Muscle layer of duodenum (tissue), 2 donors: ENCODE measurements at regions not wholly inside any gene's neighbourhood (a gene's known extent, or its start where the extent isn't known, plus 50 kb on each side); places are given as distances from the start of the nearest gene placed in this dataset.
"Not testable (repeated sequence)": the region's sequence is repeated elsewhere in the genome, so short reads cannot be mapped to it uniquely, and the experiment has no call there.

Source experiments
- H3K27ac ChIP-seq: one replicate; pipeline ENCODE4 v1.7.0; 2013; ENCODE audit warnings: mild to moderate bottlenecking, low read length
- H3K27me3 ChIP-seq: one replicate; pipeline ENCODE4 v1.7.0; 2013; ENCODE audit warnings: low read depth, mild to moderate bottlenecking, control low read depth, low read length
- H3K36me3 ChIP-seq, 2 donors: one replicate each; pipeline ENCODE4 v1.7.0; 2013; ENCODE audit warnings: low read length in 2 of 2, control low read depth in 1 of 2, mild to moderate bottlenecking in 1 of 2; ENCODE audit not compliant: insufficient read depth in 2 of 2, control insufficient read depth in 1 of 2
- H3K4me1 ChIP-seq, 2 donors: one replicate each; pipeline ENCODE4 v1.7.0; 2013; ENCODE audit warnings: low read length in 2 of 2, mild to moderate bottlenecking in 2 of 2, control low read depth in 1 of 2, moderate library complexity in 1 of 2; ENCODE audit not compliant: insufficient read depth in 2 of 2, control insufficient read depth in 1 of 2
- H3K4me3 ChIP-seq, 2 donors: one replicate each; pipeline ENCODE4 v1.7.0; 2013; ENCODE audit warnings: low read length in 2 of 2, low read depth in 1 of 2, mild to moderate bottlenecking in 1 of 2
- H3K9me3 ChIP-seq, 2 donors: one replicate each; pipeline ENCODE4 v1.7.0; 2013; ENCODE audit warnings: low read length in 2 of 2, control low read depth in 1 of 2, mild to moderate bottlenecking in 1 of 2; ENCODE audit not compliant: control insufficient read depth in 1 of 2
- donor health status: healthy.

DNA sequence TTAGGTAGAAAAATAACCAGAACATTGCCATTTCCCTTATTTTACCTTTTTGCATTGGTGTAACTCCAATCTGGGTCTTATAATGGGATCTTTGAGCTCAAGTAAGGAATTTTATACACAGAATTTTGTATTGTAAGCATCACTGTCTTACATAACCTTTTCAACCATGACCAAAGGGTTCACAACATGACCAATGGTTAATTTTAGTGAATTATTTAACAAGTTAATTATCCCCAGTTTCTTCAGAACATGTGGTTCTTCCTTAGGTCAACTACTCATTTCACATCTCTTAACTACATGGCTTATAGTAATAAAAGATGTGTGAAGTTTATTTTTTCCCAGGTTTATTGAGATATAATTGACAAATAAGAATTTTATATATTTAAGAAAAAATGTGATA is 74.2 kb upstream of the RHOBTB1 start:
- Histone ChIP-seq H3K4me3 (no peak overlapping the region), H3K9me3 (no peaks in the 10 kb centered on the region), H3K36me3 (no peaks in the 10 kb centered on the region), H3K4me1 (no peaks in the 10 kb centered on the region), H3K27me3 (no peaks in the 10 kb centered on the region), H3K27ac (no peak overlapping the region)

DNA sequence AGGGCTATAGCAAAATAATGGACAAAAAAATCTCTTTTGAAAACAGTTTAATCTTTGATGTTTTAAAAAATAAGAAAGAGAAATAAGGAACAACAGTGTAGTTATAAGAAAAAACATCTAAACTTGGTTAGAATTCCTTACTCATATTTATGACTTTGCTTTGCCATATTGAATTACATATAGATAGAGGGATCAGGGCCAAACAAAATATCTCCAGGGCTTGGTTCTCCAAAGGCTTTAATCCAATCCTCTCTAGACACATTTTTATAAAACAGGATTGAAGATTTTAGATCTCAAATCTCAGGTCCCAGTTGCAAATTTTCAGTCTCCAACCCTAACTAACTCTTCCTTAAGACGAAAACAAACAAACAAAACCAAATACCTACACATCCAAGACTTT is 72.6 kb upstream of the RHOBTB1 start:
- Histone ChIP-seq H3K4me3 (no peak overlapping the region), H3K27me3 (no peaks in the 10 kb centered on the region), H3K36me3 (no peaks in the 10 kb centered on the region), H3K4me1 (no peaks in the 10 kb centered on the region), H3K9me3 (no peaks in the 10 kb centered on the region), H3K27ac (no peak overlapping the region)

DNA sequence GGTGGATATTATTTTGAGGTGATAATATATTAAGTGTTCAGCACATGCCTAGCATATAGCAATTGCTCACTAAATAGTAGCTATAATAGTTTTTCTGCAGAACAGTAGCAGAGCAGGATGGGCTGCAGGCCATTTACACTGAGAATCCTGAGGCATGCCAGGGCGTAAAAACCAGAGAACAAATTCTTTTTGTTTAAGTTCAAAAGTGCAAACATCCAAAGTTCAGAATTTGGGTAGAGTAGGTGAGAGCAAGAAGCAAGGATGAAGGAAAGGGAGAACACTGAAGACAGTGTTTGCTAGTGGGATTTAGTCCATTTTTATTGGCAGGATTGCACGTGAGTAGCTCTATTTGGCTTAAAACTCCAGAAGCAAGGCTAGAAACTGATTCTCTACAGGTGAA is 72.0 kb upstream of the RHOBTB1 start:
- Histone ChIP-seq H3K27me3 (no peaks in the 10 kb centered on the region), H3K9me3 (no peaks in the 10 kb centered on the region), H3K36me3 (no peaks in the 10 kb centered on the region), H3K4me1 (no peaks in the 10 kb centered on the region), H3K4me3 (no peak overlapping the region), H3K27ac (no peak overlapping the region)

DNA sequence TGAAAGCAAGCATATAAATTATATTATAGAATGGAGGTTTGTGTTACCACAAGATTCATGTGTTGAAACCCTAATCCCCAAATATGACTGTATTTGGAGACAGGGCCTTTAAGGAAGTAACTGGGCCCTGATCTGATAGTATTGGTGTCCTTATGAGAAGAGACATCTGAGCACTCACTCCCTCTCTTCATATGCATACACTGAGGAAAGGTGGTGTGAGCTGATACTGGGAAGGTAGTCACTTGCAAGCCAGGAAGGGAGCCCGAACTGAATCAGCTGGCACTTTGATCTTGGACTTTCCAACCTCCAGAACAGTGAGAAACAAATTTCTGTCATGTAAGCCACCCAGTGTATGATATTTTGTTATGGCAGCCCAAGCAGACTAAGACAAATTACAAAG is 66.9 kb upstream of the RHOBTB1 start:
- Histone ChIP-seq H3K9me3 (no peaks in the 10 kb centered on the region), H3K4me1 (no peaks in the 10 kb centered on the region), H3K27me3 (no peaks in the 10 kb centered on the region), H3K4me3 (no peak overlapping the region), H3K36me3 (no peaks in the 10 kb centered on the region), H3K27ac (no peak overlapping the region)

DNA sequence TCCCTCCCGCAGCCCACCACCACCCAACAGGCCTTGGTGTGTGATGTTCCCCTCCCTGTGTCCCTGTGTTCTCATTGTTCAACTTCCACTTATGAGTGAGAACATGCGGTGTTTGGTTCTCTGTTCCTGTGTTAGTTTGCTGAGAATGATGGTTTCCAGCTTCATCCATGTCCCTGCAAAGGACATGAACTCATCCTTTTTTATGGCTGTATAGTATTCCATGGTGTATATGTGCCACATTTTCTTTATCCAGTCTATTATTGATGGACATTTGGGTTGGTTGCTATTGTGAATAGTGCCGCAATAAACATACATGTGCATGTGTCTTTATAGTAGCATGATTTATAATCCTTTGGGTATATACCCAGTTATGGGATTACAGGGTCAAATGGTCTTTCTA is 59.1 kb upstream of the RHOBTB1 start:
- H3K4me3 ChIP-seq, H3K4me1 ChIP-seq, H3K27ac ChIP-seq, H3K9me3 ChIP-seq, H3K36me3 ChIP-seq: not testable (repeated sequence)
- H3K27me3 ChIP-seq = peaks cover 12% of the 10 kb centered on the region

DNA sequence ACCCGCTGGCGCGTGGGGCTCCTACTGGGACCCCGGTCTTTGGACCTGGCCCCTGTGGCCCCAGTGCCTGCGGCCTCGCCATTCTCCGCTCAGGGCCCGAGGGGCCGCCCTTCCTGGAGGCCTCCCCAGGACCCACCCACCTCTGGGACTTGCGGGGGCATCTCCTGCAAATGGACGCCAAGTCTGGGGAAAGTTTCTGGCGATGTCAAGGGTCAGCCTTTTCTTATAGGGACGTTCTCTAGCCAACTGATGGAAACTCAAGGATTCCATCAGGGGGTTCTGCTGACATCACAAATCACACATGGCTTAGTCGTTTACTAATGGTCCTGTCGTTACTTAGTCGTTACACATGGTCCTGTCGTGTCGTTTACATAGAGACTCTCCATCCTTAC is 57.7 kb upstream of the RHOBTB1 start:
- H3K4me1 ChIP-seq = peaks cover 0 to 7% of the 10 kb centered on the region in 2 donors
- no peaks in the 10 kb centered on the region for H3K9me3 ChIP-seq
- no peaks in the 10 kb centered on the region for H3K36me3 ChIP-seq
- no peak overlapping the region for H3K27ac ChIP-seq
- H3K4me3 ChIP-seq = peak overlapping the region; percentile 28 to 65
- peaks cover 12% of the 10 kb centered on the region for H3K27me3 ChIP-seq

DNA sequence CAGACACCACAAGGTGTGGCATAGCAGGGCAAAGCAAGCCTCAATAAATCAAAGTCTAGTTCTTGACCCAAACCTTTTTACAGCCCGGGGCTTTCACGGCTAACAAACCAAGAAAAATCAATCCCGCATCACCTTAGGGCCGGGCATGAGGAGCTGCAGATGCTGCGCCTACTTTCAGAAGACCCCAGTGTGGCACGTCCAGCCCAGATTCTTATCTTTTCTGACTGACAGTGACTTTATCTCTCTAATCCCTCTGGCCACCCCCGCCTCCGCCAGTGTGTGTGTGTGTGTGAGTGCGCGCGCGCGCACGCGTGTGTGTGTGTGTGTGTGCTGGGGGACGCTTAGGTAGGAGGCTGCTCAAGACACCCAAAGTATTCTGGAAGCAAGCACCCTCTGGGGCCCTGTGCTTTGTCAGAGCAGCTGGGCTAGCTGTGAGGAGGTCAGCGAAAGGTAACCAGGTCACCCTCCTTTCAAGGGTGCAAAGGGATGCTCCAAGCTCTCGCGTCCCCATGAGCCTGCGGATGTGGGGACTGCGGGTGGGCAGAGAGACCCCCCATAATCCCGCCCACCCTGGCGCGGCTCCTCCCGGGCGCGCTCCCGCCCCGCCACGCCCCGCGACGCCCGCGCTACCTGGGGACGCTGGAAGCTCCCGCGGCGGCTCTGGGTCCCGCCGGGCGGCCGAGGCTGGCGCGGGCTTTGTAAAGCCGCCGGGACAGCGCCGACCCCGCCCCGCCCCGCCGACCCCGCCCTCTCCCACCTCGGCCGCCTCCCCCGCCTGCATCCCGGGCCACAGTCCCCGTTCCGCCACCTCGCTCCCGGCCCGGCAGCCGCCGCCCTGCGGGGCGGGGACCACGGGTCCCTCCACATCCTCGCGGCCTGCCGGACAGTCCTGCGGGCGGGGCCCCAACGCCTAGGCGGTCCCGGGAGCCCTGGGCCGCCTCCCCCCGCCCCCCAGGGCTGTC is 57.1 kb upstream of the RHOBTB1 start:
- H3K4me3 ChIP-seq = peak overlapping the region; percentile 46 to 65
- H3K36me3 ChIP-seq = no peaks in the 10 kb centered on the region
- H3K27me3 ChIP-seq = peaks cover 12% of the 10 kb centered on the region
- no peak overlapping the region for H3K27ac ChIP-seq
- H3K9me3 ChIP-seq = no peaks in the 10 kb centered on the region
- H3K4me1 ChIP-seq = peaks cover 0 to 7% of the 10 kb centered on the region in 2 donors

DNA sequence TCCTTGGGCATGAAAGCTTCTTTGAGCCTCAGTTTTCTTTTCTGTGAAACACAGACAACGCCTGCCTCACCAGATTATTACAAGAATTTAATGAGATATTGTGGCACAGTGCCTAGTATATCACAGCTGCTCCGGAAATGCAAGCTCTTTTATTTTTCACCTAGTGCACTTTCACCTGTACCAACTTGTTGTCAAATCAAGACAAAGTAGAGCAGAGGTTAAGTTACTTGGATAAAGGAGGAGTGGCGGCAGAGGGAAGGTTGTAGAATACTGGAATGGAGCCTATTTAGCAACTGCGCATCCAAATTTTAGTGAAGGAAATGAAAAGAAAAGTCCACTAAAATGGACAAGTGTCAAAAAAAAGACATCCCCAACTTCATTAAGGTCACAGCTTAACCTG is 54.9 kb upstream of the RHOBTB1 start:
- H3K4me1 ChIP-seq = peaks cover 0 to 7% of the 10 kb centered on the region in 2 donors
- H3K4me3 ChIP-seq = no peak overlapping the region
- peaks cover 12% of the 10 kb centered on the region for H3K27me3 ChIP-seq
- H3K27ac ChIP-seq = no peak overlapping the region
- no peaks in the 10 kb centered on the region for H3K36me3 ChIP-seq
- H3K9me3 ChIP-seq = no peaks in the 10 kb centered on the region

DNA sequence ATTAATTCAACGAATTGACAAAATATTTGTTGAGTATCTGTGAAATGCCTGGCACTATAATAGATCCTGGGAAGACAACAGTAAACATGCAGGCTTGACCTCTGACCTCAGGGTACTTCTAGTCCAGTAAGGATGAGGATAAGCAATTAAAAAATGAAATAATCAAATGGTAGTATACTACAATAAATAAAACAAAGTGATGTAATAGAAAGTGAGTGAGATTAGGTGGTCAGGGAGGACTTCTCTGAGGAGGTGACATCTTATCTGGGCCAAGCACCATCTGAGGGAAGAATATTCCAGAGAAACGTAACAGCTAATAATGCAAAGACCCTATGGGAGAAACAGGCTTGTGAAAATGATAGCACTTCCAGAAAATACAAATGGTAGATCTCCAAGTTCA is 50.1 kb upstream of the RHOBTB1 start:
- H3K36me3 ChIP-seq = no peaks in the 10 kb centered on the region
- H3K9me3 ChIP-seq = no peaks in the 10 kb centered on the region
- no peaks in the 10 kb centered on the region for H3K27me3 ChIP-seq
- no peak overlapping the region for H3K4me3 ChIP-seq
- H3K4me1 ChIP-seq = no peaks in the 10 kb centered on the region
- H3K27ac ChIP-seq = no peak overlapping the region
